ENCODE measurements at regions not wholly inside any gene's neighbourhood (a gene's known extent, or its start where the extent isn't known, plus 50 kb on each side); places are given as distances from the start of the nearest gene placed in this dataset.
"Not testable (repeated sequence)": the region's sequence is repeated elsewhere in the genome, so short reads cannot be mapped to it uniquely, and the experiment has no call there.

GRCh38 chr9:31908891-31909480, 475.5 kb upstream of the ACO1 start:
- no peak for DNase-seq
- H3K4me3 Mint-ChIP-seq: peak overlapping the region; percentile 33
- intact Hi-C loops (cut with micrococcal nuclease): no loop called here
- no peaks in the 10 kb centered on the region for H3K4me1 Mint-ChIP-seq
- H3K36me3 Mint-ChIP-seq (ENCODE audit: low read depth): no peaks in the 10 kb centered on the region
- no peaks in the 10 kb centered on the region for H3K27me3 Mint-ChIP-seq
- no peaks in the 10 kb centered on the region for H3K9me3 Mint-ChIP-seq
- H3K27ac Mint-ChIP-seq: peak overlapping the region; percentile 0

DNA sequence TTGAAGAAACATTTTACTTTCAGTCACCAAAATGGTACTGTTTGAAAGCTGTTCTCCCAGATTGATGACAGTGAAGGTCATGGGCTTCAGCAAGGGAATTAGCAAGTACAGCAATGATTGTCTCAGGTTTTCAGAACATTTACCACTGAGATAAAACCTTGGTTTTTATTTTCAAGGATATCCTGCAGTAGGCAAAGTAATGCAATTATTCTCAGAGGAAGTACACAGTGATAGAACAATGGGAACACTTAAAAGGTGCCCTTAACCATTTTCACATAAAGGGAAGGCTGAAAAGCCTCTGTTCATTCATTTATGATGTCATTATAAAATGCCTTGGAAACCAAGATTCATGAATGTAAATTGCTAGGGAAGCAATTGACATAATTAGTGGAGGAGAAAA, 471.8 kb upstream of the ACO1 start:
- DNase-seq: no peak
- intact Hi-C loops (cut with micrococcal nuclease): no loop called here
- H3K9me3 Mint-ChIP-seq: no peaks in the 10 kb centered on the region
- H3K27me3 Mint-ChIP-seq: no peaks in the 10 kb centered on the region
- H3K4me3 Mint-ChIP-seq: no peak overlapping the region
- no peaks in the 10 kb centered on the region for H3K36me3 Mint-ChIP-seq (ENCODE audit: low read depth)
- no peak overlapping the region for H3K27ac Mint-ChIP-seq
- H3K4me1 Mint-ChIP-seq: no peaks in the 10 kb centered on the region

DNA sequence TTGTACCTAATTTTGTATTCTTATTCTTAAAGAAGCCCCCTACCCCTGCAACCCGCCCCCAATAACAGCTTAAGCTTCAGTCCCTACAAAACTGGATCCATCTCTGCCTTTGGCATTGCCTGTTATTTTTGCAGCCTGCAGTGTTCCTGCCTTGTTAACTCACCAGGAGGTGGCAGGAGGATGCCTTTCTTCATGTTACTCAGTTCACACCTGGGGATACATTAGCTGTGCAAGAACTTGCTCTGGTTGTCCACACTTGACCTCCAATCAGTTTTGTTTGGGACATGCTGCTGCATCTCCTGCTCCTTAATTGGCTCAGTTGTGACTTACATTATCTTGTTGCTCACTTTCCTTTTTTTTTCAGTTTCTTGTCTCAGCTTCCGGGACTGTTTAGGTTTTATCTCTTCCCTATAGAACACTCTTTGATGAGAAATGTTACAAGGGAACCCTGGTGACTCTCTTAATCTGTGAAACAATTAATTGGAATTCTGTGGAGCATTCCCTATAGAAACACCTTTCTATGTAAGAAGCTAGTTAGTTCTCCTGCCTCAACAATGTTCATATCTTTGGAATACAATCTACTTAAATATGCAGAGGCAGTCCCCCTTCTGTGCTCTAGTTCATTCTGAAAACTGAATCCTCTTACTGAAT, 467.7 kb upstream of the ACO1 start:
- Mint-ChIP-seq H3K4me3 (no peak overlapping the region), H3K27ac (no peak overlapping the region), H3K27me3 (no peaks in the 10 kb centered on the region), H3K9me3 (no peaks in the 10 kb centered on the region), H3K4me1 (no peaks in the 10 kb centered on the region), H3K36me3 (ENCODE audit: low read depth) (no peaks in the 10 kb centered on the region)
- DNase-seq: no peak
- intact Hi-C loops (cut with micrococcal nuclease): no loop called here

GRCh38 chr9:31937737-31938136, 446.7 kb upstream of the ACO1 start:
- intact Hi-C loops (cut with micrococcal nuclease); H3K36me3 Mint-ChIP-seq (ENCODE audit: low read depth); H3K9me3 Mint-ChIP-seq; DNase-seq; H3K27ac Mint-ChIP-seq; H3K4me3 Mint-ChIP-seq; H3K27me3 Mint-ChIP-seq; H3K4me1 Mint-ChIP-seq: not testable (repeated sequence)

DNA sequence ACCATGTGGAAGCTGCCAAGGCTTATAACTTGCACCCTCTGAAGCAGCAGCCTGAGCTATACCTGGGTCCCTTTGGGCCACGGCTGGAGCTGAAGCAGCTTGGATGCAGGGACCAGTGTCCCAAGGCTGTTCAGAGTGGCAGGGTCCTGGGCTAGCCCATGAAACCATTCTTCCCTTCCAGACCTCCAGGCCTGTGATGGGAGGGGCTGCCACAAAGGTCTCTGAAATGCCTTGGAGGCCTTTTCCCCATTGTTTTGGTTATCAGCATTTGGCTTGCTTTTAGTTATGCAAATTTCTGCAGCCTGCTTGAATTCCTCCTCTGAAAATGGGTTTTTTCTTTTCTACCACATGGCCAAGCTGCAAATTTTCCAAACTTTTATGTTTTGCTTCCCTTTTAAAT, 433.7 kb upstream of the ACO1 start:
- H3K36me3 Mint-ChIP-seq (ENCODE audit: low read depth): no peaks in the 10 kb centered on the region
- intact Hi-C loops (cut with micrococcal nuclease): no loop called here
- H3K27me3 Mint-ChIP-seq: no peaks in the 10 kb centered on the region
- DNase-seq: no peak
- H3K4me1 Mint-ChIP-seq: no peaks in the 10 kb centered on the region
- H3K4me3 Mint-ChIP-seq: no peak overlapping the region
- no peaks in the 10 kb centered on the region for H3K9me3 Mint-ChIP-seq
- no peak overlapping the region for H3K27ac Mint-ChIP-seq

DNA sequence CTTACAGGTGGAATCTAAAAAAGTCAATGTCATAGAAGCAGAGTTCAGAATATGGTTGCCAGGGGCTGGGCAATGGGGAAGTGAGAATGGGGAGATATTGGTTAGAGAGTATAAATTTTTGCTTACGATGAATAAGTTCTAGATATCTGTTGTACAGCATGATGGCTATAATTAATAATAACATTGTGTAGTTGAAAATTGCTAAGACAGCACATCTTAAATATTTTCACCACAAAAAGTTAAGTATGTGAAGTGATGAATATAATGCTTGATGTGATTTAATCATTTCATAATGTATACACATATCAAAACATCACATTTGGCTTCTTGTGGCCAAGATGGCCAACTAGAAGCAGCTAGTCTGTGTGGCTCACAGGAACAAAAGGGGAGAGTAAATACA, 425.9 kb upstream of the ACO1 start:
- H3K36me3 Mint-ChIP-seq (ENCODE audit: low read depth): no peaks in the 10 kb centered on the region
- no peak overlapping the region for H3K4me3 Mint-ChIP-seq
- H3K9me3 Mint-ChIP-seq: peaks cover 24% of the 10 kb centered on the region
- no peaks in the 10 kb centered on the region for H3K27me3 Mint-ChIP-seq
- no peak for DNase-seq
- no peak overlapping the region for H3K27ac Mint-ChIP-seq
- H3K4me1 Mint-ChIP-seq: no peaks in the 10 kb centered on the region
- intact Hi-C loops (cut with micrococcal nuclease): no loop called here

GRCh38 chr9:31969552-31969951, 414.9 kb upstream of the ACO1 start:
- Mint-ChIP-seq H3K4me3 (no peak overlapping the region), H3K27ac (no peak overlapping the region), H3K9me3 (no peaks in the 10 kb centered on the region), H3K4me1 (no peaks in the 10 kb centered on the region), H3K27me3 (no peaks in the 10 kb centered on the region), H3K36me3 (ENCODE audit: low read depth) (no peaks in the 10 kb centered on the region)
- DNase-seq: no peak
- intact Hi-C loops (cut with micrococcal nuclease): no loop called here

DNA sequence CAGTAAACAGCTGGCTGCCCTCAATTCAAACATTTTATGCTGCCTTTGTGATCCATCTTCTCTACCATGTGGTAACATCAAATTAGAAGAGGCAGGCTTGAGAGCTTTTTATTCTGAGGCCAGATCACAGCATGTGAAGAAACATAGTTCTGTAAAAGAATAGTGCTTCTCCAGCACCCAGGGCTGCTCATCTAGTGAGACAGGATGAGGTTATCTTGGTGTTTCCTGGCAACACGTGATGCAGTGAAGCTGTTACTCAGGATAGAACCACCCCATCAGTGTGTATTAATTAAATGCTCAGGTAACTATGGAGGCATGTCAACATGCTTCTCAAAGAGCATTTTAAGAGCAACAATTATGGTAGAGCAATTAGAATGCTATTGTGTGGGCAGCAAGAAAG, 400.5 kb upstream of the ACO1 start:
- intact Hi-C loops (cut with micrococcal nuclease): no loop called here
- Mint-ChIP-seq H3K4me3 (no peak overlapping the region), H3K27me3 (no peaks in the 10 kb centered on the region), H3K9me3 (peaks cover 14% of the 10 kb centered on the region), H3K36me3 (ENCODE audit: low read depth) (no peaks in the 10 kb centered on the region), H3K27ac (no peak overlapping the region), H3K4me1 (no peaks in the 10 kb centered on the region)
- no peak for DNase-seq

DNA sequence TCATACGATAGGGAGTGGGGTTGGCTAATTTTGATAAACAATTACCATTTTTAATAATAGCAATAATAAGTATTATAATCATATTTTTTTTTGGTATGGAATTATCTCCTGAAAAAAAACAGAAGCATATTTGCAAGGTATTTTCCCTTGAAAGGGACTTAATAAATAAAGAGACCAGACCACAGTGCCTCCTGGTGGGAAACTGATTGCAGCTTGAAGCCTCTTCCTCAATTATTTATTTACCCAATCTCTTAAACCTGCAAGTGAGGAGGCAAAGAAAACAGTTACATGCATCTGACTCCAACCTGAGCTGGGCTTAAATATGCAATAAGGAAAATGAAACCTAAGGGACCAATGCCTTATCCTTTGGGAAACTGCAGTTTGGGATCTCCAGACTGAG, 388.1 kb upstream of the ACO1 start:
- intact Hi-C loops (cut with micrococcal nuclease): no loop called here
- Mint-ChIP-seq H3K4me3 (no peak overlapping the region), H3K27ac (no peak overlapping the region), H3K36me3 (ENCODE audit: low read depth) (no peaks in the 10 kb centered on the region), H3K27me3 (no peaks in the 10 kb centered on the region), H3K4me1 (no peaks in the 10 kb centered on the region), H3K9me3 (peaks cover 12% of the 10 kb centered on the region)
- no peak for DNase-seq

- no peak overlapping the region for H3K4me3 Mint-ChIP-seq
- no peak overlapping the region for H3K27ac Mint-ChIP-seq
- no peaks in the 10 kb centered on the region for H3K4me1 Mint-ChIP-seq
- intact Hi-C loops (cut with micrococcal nuclease): no loop called here
- no peaks in the 10 kb centered on the region for H3K36me3 Mint-ChIP-seq (ENCODE audit: low read depth)
- H3K27me3 Mint-ChIP-seq: no peaks in the 10 kb centered on the region
- no peak for DNase-seq
- H3K9me3 Mint-ChIP-seq: no peaks in the 10 kb centered on the region
Observed at GRCh38 chr9:32004431-32005076, 379.9 kb upstream of the ACO1 start.

- Mint-ChIP-seq H3K9me3 (no peaks in the 10 kb centered on the region), H3K36me3 (ENCODE audit: low read depth) (no peaks in the 10 kb centered on the region), H3K4me1 (no peaks in the 10 kb centered on the region), H3K27ac (no peak overlapping the region), H3K4me3 (no peak overlapping the region), H3K27me3 (no peaks in the 10 kb centered on the region)
- intact Hi-C loops (cut with micrococcal nuclease): no loop called here
- DNase-seq: no peak
Observed at GRCh38 chr9:32010322-32010721, 374.1 kb upstream of the ACO1 start.

DNA sequence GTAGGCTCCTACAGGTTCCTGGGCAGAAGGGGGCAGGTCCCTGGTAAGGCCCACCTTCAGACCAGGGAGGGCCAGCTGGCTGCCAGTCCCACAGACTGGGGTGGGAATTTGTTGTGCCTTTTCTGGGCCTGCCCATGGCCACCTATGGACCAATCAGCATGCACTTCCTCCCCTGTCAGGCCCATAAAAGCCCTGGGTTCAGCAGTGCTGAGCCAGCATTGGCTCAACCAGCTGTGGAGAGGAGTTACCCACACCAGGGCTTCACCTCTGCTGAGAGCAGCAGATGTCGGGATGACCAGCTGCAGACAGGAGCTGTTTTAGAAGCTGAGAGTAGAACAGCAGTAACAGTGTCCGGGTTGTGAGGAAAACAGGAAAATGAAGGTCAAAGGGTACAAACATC, 373.4 kb upstream of the ACO1 start:
- H3K27me3 Mint-ChIP-seq: no peaks in the 10 kb centered on the region
- H3K4me3 Mint-ChIP-seq: no peak overlapping the region
- intact Hi-C loops (cut with micrococcal nuclease): no loop called here
- DNase-seq: no peak
- H3K4me1 Mint-ChIP-seq: no peaks in the 10 kb centered on the region
- no peaks in the 10 kb centered on the region for H3K9me3 Mint-ChIP-seq
- H3K36me3 Mint-ChIP-seq (ENCODE audit: low read depth): no peaks in the 10 kb centered on the region
- no peak overlapping the region for H3K27ac Mint-ChIP-seq

DNA sequence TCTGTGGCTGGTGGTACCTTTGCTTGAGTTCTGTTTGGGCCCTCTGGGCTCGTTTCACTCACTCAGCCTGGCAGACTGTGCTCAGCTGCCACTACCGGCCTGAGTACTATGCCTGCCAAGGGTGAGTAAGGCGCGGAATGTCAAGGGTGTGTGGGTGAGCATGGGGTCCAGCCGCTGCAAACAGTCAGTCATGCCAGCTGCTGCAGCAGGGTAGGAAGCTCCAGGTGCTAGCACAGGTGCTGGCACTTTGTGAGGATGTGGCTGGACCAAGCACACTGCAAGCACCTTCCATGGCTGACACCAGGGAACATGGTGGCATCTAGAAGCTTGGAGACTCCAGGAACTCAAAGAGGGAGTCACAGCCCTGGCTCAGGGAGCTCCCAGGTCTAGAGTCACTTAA, 368.6 kb upstream of the ACO1 start:
- H3K27ac Mint-ChIP-seq: no peak overlapping the region
- DNase-seq: no peak
- H3K36me3 Mint-ChIP-seq (ENCODE audit: low read depth): no peaks in the 10 kb centered on the region
- H3K9me3 Mint-ChIP-seq: no peaks in the 10 kb centered on the region
- H3K4me3 Mint-ChIP-seq: no peak overlapping the region
- intact Hi-C loops (cut with micrococcal nuclease): no loop called here
- no peaks in the 10 kb centered on the region for H3K4me1 Mint-ChIP-seq
- no peaks in the 10 kb centered on the region for H3K27me3 Mint-ChIP-seq

DNA sequence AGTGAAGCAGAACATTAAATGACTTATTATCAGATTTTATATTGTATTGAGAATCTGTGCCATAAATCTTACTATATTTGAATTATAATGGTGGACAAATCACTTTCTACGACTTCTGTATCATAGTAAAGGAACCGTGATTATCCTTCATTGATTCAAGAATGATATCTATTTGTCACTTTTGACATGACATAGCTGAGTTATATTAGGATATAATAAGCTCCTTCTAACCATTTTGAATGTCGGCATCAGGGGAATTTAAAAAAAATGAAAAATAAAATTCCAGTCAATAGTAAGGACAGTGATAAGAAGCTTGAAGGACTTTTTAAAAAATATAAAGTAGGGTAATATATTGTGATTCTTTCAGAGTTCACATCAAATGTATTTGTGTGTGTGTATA, 338.9 kb upstream of the ACO1 start:
- DNase-seq: no peak
- Mint-ChIP-seq H3K27ac (no peak overlapping the region), H3K36me3 (ENCODE audit: low read depth) (no peaks in the 10 kb centered on the region), H3K27me3 (no peaks in the 10 kb centered on the region), H3K9me3 (peaks cover 3% of the 10 kb centered on the region), H3K4me1 (no peaks in the 10 kb centered on the region), H3K4me3 (no peak overlapping the region)
- intact Hi-C loops (cut with micrococcal nuclease): no loop called here

- intact Hi-C loops (cut with micrococcal nuclease): no loop called here
- H3K4me1 Mint-ChIP-seq: no peaks in the 10 kb centered on the region
- no peaks in the 10 kb centered on the region for H3K36me3 Mint-ChIP-seq (ENCODE audit: low read depth)
- no peak overlapping the region for H3K4me3 Mint-ChIP-seq
- no peaks in the 10 kb centered on the region for H3K9me3 Mint-ChIP-seq
- DNase-seq: no peak
- no peaks in the 10 kb centered on the region for H3K27me3 Mint-ChIP-seq
- H3K27ac Mint-ChIP-seq: no peak overlapping the region
Observed at GRCh38 chr9:32067261-32067660, 317.2 kb upstream of the ACO1 start.
